Middle frontal gyrus (tissue), 1 donor: ENCODE measurements at regions not wholly inside any gene's neighbourhood (a gene's known extent, or its start where the extent isn't known, plus 50 kb on each side); places are given as distances from the start of the nearest gene placed in this dataset.
"Not testable (repeated sequence)": the region's sequence is repeated elsewhere in the genome, so short reads cannot be mapped to it uniquely, and the experiment has no call there.

ENCODE experiments used
- DNase-seq: peaks from one replicate; pipeline ENCODE4 v3.0.0-alpha.2; 2015; ENCODE audit warnings: low spot score; ENCODE audit errors: extremely low spot score

DNA sequence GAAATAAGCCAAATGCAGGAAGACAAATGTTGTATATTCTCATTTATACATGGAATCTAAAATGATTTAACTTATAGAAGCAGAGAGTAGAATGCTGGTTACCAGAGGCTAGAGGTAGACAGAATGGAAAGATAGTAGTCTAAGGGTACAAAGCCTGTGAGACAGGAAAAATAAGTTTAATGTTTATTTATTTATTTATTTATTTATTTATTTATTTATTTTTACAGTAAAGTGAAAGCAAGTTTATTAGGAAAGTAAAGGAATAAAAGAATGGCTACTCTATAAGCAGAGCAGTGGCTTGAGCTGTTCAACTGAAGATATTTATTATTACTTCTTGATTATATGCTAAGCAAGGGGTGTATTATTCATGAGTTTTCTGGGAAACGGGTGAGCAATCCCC, 203.2 kb downstream of the LAS1L start:
- DNase-seq = no peak

DNA sequence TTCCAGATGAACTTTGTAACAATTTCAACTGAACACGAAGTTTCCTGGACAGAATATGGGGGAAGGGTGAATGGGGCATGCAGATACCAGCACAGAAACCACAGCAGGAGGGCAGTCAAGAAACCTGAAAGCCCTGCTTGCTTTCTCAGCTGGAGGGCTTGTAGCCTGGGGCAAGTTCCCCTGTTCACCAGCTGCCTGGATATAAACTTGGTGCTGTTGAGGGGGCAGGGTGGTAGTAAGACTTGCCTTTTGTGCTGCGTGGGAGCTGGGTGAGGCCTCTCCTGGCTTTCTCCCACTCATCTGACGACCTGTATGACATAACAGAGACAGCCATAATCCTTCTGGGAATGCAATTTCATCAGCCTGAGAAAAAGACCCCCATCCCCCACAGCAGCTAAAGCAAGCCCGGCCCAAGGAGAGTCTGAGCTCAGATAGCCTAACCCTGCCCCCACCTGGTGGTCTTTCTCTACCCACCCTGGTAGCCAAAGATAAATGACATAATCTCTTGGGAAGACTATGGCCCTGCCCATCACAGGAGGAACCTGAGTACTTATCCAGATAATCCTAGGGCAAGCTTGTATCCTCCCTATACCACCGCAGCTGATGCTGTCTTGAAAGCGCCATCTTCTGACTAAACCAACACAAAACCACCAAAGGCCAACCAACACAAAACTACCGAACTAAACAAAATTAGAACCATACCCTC, 234.3 kb downstream of the LAS1L start:
- DNase-seq = no peak

DNA sequence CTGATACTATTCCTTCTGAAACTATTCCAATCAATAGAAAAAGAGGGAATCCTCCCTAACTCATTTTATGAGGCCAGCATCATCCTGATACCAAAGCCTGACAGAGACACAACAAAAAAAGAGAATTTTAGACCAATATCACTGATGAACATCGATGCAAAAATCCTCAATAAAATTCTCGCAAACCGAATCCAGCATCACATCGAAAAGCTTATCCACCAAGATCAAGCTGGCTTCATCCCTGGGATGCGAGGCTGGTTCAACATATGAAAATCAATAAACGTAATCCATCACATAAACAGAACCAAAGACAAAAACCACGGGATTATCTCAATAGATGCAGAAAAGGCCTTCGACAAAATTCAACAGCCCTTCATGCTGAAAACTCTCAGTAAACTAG, 251.7 kb downstream of the LAS1L start:
- not testable (repeated sequence) for DNase-seq

DNA sequence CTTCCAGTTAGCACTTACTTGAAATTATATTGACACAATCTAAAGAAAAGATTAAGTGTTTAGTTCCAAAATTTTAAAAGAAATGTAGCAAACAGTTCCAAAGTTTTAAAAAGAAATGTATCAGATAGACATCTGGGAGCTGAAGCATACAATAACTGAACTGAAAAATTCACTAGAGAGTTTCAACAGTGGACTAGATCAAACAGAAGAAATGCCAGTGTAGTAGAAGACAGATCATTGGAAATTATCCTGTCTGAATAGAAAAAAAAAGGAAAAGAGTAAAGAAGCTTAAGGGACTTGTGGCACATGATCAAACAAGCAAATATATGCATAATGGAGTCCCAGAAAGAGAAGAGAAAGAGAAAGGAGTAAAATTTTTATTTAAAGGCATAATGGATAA, 261.4 kb downstream of the LAS1L start:
- DNase-seq = no peak

DNA sequence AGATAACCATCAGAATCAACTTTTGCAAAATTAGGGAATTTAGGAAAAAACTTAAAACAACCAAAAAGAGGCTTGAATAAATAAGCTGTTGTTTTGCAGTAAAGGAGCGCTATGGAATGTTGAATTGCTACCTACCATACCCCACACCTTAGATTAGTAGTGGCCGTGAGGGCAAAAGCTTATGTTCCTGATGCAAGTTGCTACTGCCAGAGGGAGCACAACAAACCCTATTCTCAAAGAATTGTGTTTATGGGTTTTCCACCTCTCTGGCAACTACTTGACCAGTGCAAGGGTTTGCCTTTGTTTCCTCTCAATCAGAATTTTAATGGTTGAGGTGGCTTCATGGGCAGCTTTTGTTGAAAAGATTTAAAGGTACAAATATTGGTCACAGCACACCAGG, 268.1 kb downstream of the LAS1L start:
- no peak for DNase-seq

DNA sequence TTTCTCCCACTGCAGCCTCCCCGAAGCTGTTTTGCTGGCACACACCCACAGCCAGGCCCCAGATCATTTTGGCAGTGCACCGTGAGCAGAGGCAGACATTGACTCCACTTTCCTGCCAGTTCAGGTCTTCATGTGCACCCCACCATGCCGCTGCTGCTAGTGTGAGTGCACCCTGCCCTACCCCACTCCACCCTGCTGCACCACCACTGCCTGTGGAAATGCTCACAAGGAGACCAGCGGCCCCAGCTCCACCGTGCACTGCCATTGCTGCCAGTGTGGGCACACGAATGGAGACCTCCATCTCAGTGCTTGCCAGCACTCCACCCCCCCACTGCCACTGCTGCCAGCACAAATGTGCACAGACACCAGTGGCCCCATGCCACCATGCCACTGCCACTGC, 277.6 kb upstream of the ZC4H2 start:
- no peak for DNase-seq

DNA sequence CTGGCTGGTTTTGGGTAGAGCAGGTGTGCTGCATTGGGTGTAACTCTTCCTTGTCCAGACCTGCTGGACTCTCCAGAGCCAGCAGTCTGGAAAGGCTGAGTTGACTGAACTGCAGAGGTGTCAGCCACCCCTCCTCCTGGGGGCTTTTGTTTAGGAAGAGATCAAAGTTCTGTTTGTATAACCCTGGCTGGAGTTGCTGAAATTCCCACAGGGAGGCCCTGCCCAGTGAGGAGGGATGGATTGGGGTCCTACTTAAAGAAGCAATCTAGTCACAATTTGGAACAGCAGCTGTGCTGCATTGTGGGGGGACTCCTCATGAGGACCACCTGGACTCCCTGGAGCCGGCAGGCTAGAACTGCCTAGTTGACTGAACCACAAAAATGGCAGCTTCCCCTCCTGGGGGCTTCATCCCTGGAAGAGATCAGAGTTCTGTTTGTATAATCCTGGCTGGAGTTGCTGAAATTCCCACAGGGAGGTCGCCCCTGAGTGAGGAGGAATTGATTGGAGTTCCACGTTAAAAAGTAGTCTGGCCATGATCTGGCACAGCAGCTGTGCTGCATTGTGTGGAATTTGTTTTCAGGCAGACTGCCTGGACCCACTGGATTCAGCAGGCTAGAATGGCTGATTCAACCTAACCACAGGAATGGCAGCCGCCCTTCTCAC, 264.9 kb upstream of the ZC4H2 start:
- DNase-seq = no peak

DNA sequence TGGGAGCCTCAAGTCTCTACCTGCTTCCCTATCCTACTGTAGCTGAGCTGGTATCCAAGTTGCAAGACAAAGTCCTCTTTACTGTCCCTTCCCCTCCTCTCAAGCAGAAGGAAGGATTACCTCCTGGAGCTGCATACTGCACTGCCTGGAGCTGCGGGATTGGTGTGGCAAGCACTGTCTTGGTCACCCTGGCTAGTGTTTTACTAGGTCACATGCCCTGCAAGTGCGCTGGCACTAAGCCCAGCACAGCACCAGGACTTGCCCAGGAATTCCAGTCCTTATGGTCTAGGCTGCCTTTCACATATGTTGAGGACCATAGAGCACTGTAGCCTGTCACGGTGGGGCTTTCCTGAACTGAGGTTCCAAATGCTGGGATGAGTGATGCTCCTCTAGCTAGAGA, 227.3 kb upstream of the ZC4H2 start:
- DNase-seq = no peak

DNA sequence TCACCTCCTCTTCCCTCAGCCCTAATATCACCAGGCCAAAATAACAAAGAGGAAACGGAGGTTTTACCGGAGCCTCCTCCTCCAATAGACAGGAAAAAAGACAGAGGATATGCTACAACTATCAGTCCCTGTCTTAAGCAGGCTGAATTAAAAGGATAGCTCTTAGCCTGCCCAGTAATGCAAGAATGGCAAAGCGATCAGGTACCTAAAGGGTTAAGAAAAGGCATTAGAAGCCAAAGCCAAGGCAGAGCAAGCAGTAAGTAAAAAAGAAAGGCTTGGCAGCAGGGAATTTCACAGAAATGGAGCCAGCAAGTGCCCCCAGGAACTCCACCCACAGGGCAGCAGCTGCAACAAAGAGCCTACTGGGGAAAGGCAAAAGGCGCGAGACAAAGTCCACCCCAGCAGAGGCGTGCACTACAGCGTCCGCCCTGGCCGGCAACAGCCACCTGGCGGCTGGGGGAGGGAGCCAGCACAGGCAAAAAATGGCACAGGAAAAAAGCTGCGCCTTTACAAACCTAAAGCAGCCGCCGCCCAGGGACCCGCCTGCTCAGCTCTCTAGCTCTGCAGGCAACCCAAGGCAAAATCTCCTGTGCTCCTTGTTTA, 220.6 kb upstream of the ZC4H2 start:
- no peak for DNase-seq

DNA sequence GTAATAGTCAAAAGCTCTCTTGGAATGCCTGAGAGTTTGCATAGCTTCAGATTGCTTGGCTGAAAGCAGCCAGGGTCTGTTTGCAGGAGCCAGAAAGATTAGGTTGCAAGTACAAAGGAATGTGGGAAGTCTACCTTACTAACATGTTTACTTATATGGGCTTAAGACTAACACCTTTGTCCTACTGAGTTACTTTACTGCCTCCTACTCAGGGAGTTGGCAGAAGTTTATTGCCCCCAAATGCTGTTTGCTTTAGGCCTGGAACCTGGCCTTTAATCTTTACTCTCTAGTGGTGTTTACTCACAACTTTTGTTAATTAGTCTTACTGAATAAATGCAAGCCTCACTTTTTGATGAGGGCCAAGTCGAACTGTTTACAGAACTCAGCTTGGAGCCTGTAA, 219.4 kb upstream of the ZC4H2 start:
- DNase-seq = no peak

DNA sequence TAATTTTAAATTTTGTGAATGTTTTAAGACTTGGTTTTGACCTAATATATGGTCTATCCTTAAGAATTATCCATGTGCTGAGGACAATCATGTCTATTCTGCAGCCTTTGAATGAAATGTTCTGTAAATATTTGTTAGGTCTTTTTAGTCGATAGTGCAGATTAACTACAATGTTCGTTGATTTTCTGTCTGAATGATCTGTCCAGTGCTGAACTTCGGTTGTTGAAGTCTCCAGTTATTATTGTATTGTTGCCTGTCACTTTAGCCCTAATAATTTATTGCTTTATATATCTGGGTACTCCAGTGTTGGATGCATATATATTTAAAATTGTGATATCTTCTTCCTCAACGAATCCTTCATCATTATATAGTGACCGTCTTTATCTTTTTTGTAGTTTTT, 218.3 kb upstream of the ZC4H2 start:
- DNase-seq = no peak

DNA sequence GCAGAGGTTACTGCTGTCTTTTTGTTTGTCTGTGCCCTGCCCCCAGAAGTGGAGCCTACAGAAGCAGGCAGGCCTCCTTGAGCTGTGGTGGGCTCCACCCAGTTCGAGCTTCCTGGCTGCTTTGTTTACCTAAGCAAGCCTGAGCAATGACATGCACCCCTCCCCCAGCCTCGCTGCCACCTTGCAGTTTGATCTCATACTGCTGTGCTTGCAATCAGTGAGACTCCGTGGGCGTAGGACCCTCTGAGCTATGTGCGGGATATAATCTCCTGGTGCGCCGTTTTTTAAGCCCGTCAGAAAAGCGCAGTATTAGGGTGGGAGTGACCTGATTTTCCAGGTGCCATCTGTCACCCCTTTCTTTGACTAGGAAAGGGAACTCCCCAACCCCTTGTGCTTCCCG, 187.1 kb upstream of the ZC4H2 start:
- DNase-seq = not testable (repeated sequence)

DNA sequence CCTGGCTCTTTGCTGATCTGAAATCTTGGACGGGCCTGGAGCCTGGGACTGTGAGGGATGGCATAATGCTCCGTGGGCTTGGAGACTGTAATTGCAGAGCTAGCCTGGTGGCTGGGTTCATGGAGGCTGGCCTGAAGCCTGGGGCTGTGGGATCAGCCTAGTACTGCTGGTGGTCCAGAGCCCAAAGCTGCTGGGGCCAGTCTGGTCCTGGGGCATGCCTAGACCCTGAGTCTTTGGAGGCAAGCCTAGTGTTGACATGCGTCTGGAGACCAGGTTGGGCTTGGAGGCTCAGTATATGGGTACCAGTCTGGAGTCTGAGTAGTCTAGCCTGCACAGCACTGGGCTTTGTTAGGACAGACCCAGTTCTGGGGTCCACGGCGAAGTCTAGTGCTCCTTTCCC, 172.0 kb upstream of the ZC4H2 start:
- DNase-seq = no peak

DNA sequence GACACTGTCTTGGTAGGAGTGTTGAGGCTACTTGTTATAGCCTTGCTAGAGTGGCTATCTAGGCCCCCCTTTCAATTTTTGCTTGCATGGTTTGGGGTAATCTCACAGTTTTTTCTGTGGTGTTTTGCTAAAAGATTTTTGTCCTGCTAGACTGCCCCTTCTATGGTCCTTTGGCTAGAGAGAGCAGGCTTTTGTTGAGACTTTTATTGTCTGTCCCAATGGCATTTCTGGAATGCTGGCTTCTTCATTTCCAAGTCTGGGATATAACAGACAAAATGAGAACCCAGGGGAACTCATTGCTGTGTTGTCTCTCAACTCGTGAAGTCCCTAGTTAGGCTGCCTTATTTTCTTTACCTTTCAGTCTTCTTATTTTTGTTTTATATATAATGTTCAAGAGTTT, 160.2 kb upstream of the ZC4H2 start:
- DNase-seq = no peak

DNA sequence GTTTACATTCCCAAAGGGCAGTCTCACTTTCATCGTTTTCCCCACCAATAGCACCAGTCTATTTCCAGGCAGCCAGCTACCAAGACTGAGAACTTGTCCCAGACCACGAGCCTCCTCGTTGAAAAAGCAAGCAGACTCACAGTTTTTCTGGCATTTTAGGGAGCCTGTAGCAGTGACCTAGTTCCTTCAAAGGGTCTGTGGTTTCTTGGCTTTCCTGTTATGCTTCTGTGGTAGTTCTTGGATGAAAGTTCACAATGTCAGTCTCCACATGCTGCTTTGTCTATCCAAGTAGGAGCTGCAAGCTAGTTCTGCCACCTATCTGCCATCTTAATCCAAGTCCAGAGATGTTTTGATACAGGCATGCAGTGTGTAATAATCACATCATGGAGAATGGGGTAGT, 151.6 kb upstream of the ZC4H2 start:
- DNase-seq = no peak

DNA sequence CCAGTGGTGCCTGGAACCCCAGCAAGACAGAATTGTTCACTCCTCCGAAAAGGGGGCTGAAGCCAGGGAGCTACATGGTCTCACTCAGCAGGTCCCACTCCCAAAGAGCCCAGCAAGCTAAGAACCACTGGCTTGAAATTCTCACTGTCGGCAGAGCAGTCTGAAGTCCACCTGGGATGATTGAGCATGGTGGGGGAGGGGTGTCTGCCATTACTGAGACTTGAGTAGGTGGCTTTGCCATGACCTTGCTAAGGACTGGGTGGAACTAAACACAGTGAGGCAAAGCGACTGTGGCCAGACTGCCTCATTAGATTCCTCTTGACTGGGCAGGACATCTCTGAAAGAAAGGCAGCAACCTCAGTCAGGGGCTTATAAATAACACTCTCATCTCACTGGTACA, 122.6 kb upstream of the ZC4H2 start:
- DNase-seq = no peak

DNA sequence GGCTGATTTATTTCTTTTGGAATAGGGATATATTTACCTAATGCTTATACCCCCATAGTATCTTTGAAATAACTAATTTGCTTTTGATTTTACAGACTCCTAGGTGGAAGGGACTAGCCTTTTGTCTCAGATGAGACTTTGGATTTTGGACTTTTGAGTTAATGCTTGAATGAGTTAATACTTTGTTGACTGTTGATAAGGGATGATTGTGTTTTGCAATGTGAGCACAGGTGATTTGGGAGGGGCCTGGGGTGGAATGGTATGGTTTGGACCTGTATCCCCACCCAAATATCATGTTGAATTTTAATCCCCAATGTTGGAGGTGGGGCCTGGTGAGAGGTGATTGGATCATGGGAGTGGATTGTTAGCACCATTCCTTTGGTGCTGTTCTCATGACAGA, 117.4 kb upstream of the ZC4H2 start:
- no peak for DNase-seq

DNA sequence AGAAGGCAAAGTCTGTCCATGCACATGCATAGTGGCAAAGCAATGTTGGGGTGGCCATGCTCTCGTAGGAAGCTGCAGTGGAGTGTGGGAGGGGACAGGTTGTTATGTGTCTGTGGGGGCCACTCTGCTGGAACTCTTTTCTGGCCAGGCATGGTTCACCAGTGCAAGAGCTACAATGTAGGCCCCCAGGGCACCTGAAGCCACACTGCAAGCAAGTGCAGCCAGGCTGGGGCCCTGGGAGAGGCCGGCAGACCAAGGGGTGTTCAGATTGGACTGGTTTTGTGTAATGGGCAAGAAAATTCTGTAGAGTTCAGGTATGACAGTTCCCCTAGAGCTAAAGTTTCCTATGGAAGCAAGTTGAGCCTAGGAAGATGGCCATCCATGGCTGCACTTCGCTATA, 97.0 kb upstream of the ZC4H2 start:
- DNase-seq = no peak

DNA sequence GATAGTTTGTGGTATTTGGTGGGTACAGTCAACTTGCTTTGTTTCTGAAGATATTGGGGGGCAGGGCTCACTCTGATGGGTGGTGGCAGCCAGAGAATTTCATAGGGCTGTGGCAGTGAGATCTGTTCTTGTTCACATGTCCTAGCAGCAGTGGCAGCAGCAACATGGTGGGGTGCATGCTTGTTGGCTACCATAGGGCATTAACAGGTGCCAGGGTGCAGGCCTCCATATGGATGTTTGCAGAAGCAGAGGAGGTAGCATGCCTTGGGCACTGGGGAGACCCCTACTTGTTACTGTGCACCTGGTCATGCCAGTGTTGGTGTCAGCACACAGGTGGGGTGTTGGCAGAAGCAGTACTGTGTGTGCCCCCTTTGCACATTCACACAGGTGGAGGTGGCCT, 96.3 kb upstream of the ZC4H2 start:
- DNase-seq = no peak

DNA sequence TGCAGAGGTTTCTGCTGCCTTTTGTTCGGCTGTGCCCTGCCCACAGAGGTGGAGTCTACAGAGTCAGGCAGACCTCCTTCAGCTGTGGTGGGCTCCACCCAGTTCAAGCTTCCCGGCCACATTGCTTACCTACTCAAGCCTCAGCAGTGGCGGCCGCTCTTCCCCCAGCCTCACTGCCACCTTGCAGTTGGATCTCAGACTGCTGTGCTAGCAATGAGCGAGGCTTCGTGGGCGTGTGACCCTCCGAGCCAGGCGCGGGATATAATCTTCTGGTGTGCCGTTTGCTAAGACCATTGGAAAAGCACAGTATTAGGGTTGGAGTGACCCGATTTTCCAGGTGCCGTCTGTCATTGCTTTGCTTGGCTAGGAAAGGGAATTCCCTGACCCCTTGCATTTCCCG, 82.4 kb upstream of the ZC4H2 start:
- DNase-seq = not testable (repeated sequence)

DNA sequence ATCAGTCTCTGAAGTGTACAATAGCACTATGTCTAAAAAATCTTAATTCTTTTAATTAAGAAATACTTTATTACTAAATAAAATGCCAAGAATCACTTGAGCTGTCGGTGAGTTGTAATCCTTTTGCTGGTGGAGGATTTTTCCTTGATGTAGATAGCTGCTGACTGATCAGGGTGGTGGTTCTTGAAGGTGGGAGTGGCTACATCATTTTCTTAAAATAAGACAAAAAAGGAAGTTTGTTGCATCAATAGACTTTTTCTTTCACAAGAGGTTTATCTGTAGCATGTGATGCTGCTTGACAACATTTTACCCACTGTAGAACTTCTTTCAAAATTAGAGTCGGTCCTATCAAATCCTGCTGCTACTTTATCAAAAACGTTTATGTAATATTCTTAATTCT, 68.8 kb upstream of the ZC4H2 start:
- no peak for DNase-seq

DNA sequence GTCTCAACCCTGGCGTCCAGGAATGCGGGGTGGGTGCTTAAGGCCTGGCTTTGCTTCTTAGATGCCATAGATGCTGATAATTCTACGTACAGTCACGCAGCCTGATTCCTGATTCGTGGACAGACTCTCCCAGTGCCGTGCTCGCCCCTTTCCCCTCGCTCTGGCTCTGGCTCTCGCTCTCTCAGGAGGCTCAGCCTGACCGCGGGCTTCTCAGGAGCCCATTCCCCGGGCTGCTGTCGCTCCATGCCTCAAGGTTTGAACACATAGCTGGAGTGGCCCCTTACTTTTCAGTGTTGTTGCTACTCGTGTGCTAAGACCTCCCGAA, 59.2 kb upstream of the ZC4H2 start:
- no peak for DNase-seq
